BLaER1 treated with 17β-estradiol and CSF1 and Interleukin-3, amounts not matched to agents 10 nM and 100 nM (cell line): ENCODE measurements at regions not wholly inside any gene's neighbourhood (a gene's known extent, or its start where the extent isn't known, plus 50 kb on each side); places are given as distances from the start of the nearest gene placed in this dataset.

ENCODE experiments used
- H3K27ac ChIP-seq, 11 experiments: shearing (Covaris generic); formaldehyde crosslinking; 2 replicates each; pipeline ENCODE4 v1.8.1; 2022
- H3K27me3 ChIP-seq, 11 experiments: shearing (Covaris generic); formaldehyde crosslinking; 2 replicates each; pipeline ENCODE4 v1.8.1; 2022
- H3K36me3 ChIP-seq, 11 experiments: shearing (Covaris generic); formaldehyde crosslinking; 2 replicates each; pipeline ENCODE4 v1.8.1; 2022
- H3K4me1 ChIP-seq, 10 experiments: shearing (Covaris generic); formaldehyde crosslinking; 2 replicates each; pipeline ENCODE4 v1.8.1; 2022
- H3K4me2 ChIP-seq, 11 experiments: shearing (Covaris generic); formaldehyde crosslinking; 2 replicates each; pipeline ENCODE4 v1.8.1; 2022
- H3K4me3 ChIP-seq, 10 experiments: shearing (Covaris generic); formaldehyde crosslinking; 2 replicates each; pipeline ENCODE4 v1.8.1; 2022
- H3K9ac ChIP-seq, 11 experiments: shearing (Covaris generic); formaldehyde crosslinking; 2 replicates each; pipeline ENCODE4 v1.8.1; 2022
- H3K9me3 ChIP-seq, 11 experiments: shearing (Covaris generic); formaldehyde crosslinking; replicated peaks in 1 of 11; 2 replicates each; pipeline ENCODE4 v1.8.1; 2022
- H4K20me1 ChIP-seq, 11 experiments: shearing (Covaris generic); formaldehyde crosslinking; 2 replicates each; pipeline ENCODE4 v1.8.1; 2022
- Cebpa-rat ChIP-seq, 11 experiments: shearing (Covaris generic); IDR thresholded peaks; 2 replicates each; pipeline ENCODE4 v1.8.1; 2022

DNA sequence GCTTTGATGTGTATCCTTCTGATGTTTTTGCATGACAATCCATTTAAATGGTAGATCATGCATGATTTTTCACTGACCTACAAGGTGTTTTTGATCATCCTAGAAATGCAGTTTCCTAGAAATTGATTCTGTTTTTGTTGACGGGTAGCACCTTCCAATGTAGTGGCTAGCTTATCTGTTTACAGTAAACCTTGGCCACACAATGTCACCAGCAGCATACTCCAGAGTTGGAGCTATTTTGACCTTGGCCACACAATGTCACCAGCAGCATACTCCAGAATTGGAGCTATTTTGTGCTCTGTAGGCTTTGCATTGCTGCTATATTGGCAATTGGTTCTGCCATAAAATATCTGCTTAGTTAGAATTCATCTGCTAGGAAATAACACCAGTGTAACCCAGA lies 74.6 kb upstream of the NAA20 start:
- H3K27me3 ChIP-seq: no peaks in the 10 kb centered on the region
- no peak overlapping the region; a peak in 1 of 20 replicates for H3K4me3 ChIP-seq
- peak overlapping the region in 10 of 11 experiments; percentile 0 to 71 (median 56); a peak in 12 of 22 replicates for H3K9ac ChIP-seq
- H3K9me3 ChIP-seq: peaks cover 0 to 5% (median 0%) of the 10 kb centered on the region in 11 experiments; a peak in 1 of 22 replicates
- peak overlapping the region; percentile 38 to 86 (median 75); a peak in 21 of 22 replicates for H3K27ac ChIP-seq
- H4K20me1 ChIP-seq: peaks cover 0 to 89% (median 0%) of the 10 kb centered on the region in 11 experiments; a peak in 7 of 22 replicates
- no peak for TF ChIP-seq Cebpa-rat (IDR thresholded peaks at IDR 0.05)
- H3K4me1 ChIP-seq: peaks cover 78 to 100% (median 90%) of the 10 kb centered on the region in 10 experiments
- H3K36me3 ChIP-seq: peaks cover 0 to 87% (median 11%) of the 10 kb centered on the region in 11 experiments; a peak in 12 of 22 replicates
- H3K4me2 ChIP-seq: peak overlapping the region; percentile 48 to 95 (median 90)

- TF ChIP-seq Cebpa-rat (IDR thresholded peaks at IDR 0.05): no peak
- no peaks in the 10 kb centered on the region for H3K27me3 ChIP-seq
- peaks cover 0 to 89% (median 0%) of the 10 kb centered on the region in 11 experiments; a peak in 7 of 22 replicates for H4K20me1 ChIP-seq
- H3K36me3 ChIP-seq: peaks cover 0 to 92% (median 16%) of the 10 kb centered on the region in 11 experiments; a peak in 12 of 22 replicates
- no peak overlapping the region; a peak in 2 of 20 replicates for H3K4me3 ChIP-seq
- H3K9ac ChIP-seq: peak overlapping the region; percentile 0 to 71 (median 55); a peak in 17 of 22 replicates
- peaks cover 0 to 5% (median 0%) of the 10 kb centered on the region in 11 experiments; a peak in 1 of 22 replicates for H3K9me3 ChIP-seq
- peaks cover 74 to 100% (median 88%) of the 10 kb centered on the region in 10 experiments for H3K4me1 ChIP-seq
- H3K27ac ChIP-seq: peak overlapping the region; percentile 38 to 86 (median 75)
- H3K4me2 ChIP-seq: peak overlapping the region; percentile 48 to 95 (median 90)
Measured at GRCh38 chr20:19943061-19943521, 74.1 kb upstream of the NAA20 start.

DNA sequence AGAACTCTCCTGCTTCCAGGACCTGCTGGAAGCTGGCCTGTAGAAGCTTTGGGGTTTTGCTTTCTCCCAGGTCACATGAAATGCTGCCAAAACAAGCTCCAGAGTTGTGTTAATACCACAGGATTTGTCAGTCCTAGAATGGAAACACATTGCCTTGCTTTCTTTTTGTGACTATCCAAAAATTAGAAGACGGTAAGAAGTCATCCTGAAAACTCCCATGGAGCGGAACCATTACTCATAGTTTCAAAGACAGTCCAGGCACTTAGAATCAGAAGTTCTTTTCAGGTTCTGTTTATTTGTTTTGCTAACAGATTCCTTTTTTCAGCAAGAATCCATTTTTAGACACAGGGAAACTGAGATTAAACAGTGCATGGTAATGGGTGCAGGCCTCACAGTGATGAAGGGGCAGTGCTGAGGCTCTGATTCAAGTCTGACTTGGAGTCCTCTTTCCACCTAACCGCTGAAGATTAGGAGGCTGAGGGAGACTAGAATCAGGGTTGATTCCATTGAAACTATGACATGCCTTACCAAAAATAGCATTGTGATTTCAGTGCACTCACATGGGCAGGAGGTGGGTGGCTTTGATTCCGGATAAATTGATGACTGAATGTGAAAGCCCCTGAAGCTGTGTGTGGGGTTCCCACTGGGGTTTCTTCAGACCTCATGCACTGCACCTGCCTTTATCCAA lies 72.2 kb upstream of the NAA20 start:
- no peak overlapping the region; a peak in 1 of 20 replicates for H3K4me3 ChIP-seq
- H3K36me3 ChIP-seq: peaks cover 0 to 92% (median 21%) of the 10 kb centered on the region in 11 experiments; a peak in 12 of 22 replicates
- peaks cover 0 to 5% (median 0%) of the 10 kb centered on the region in 11 experiments; a peak in 1 of 22 replicates for H3K9me3 ChIP-seq
- H3K4me1 ChIP-seq: peaks cover 63 to 100% (median 69%) of the 10 kb centered on the region in 10 experiments
- H3K27me3 ChIP-seq: no peaks in the 10 kb centered on the region
- peaks cover 0 to 89% (median 0%) of the 10 kb centered on the region in 11 experiments; a peak in 7 of 22 replicates for H4K20me1 ChIP-seq
- H3K27ac ChIP-seq: peak overlapping the region in 8 of 11 experiments; percentile 13 to 86 (median 28); a peak in 12 of 22 replicates
- no peak for TF ChIP-seq Cebpa-rat (IDR thresholded peaks at IDR 0.05)
- H3K9ac ChIP-seq: peak overlapping the region in 5 of 11 experiments; percentile 7 to 35 (median 19); a peak in 1 of 22 replicates
- H3K4me2 ChIP-seq: peak overlapping the region; percentile 66 to 95 (median 90)

DNA sequence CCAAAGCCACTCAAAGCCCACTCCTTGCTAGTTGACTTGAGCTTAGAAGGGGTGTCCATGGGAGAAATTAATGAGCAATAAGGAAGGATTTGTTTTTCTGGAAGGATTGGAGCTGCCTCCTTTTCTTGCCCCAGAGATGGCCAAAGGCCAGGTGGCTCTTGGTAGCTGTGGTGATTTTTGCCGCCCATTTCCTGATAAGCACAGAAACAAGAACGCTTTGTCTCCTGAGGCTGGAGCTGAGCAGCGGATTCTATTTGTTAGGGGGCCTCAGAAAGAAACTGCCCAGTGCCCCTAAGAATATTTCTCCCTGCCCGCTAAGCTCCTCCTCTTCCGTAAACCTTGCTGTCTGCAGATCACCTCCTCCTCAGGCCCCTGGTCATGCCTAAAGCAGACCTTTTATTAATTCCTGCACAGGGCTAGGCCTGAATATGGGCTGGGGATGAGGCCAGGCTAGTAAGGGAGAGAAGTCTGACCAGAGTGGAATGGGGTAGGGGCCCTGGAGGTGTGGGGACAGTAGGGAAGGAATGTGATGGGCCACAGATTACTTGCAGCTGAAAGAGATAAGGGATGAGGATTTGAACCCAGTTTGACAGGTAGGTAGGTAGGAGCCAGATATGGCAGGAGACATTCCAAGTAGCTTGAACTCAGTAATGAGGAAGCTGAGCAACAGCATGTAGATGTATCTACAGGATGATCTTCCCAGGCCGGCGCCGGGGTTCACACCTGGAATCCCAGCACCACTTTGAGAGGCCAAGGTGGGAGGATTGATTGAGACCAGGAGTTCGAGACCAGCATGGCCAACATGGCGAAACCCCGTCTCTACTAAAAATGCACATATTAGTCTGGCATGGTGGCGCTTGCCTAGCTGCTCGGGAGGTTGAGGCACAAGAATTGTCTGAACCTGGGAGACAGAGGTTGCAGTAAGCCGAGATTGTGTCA lies 71.2 kb upstream of the NAA20 start:
- Histone ChIP-seq H3K9me3 (peaks cover 0 to under 1% (median 0%) of the 10 kb centered on the region in 11 experiments; a peak in 1 of 22 replicates), H3K36me3 (peaks cover 0 to 92% (median 11%) of the 10 kb centered on the region in 11 experiments; a peak in 12 of 22 replicates), H3K27ac (peak overlapping the region in 8 of 11 experiments; percentile 22 to 86 (median 43); a peak in 10 of 22 replicates), H3K27me3 (no peaks in the 10 kb centered on the region), H4K20me1 (peaks cover 0 to 89% (median 0%) of the 10 kb centered on the region in 11 experiments; a peak in 6 of 22 replicates), H3K4me3 (no peak overlapping the region), H3K4me2 (peak overlapping the region; percentile 66 to 95 (median 90)), H3K9ac (peak overlapping the region in 3 of 11 experiments; percentile 13 to 35 (median 29); a peak in 4 of 22 replicates), H3K4me1 (peaks cover 52 to 100% (median 60%) of the 10 kb centered on the region in 10 experiments)
- TF ChIP-seq Cebpa-rat (IDR thresholded peaks at IDR 0.05): no peak

- H3K27me3 ChIP-seq: no peaks in the 10 kb centered on the region
- H3K9me3 ChIP-seq: no peaks in the 10 kb centered on the region
- peak overlapping the region in 2 of 11 experiments; percentile 18 to 28; a peak in 2 of 22 replicates for H3K27ac ChIP-seq
- no peak for TF ChIP-seq Cebpa-rat (IDR thresholded peaks at IDR 0.05)
- peaks cover 0 to 94% (median 0%) of the 10 kb centered on the region in 11 experiments; a peak in 6 of 22 replicates for H4K20me1 ChIP-seq
- no peak overlapping the region for H3K9ac ChIP-seq
- H3K4me2 ChIP-seq: peak overlapping the region in 5 of 11 experiments; percentile 1 to 94 (median 55); a peak in 7 of 22 replicates
- peaks cover 52 to 100% (median 60%) of the 10 kb centered on the region in 10 experiments for H3K4me1 ChIP-seq
- H3K36me3 ChIP-seq: peaks cover 0 to 92% (median 11%) of the 10 kb centered on the region in 11 experiments; a peak in 12 of 22 replicates
- no peak overlapping the region for H3K4me3 ChIP-seq
Measured at GRCh38 chr20:19947611-19948264, 69.4 kb upstream of the NAA20 start.

- H3K36me3 ChIP-seq: peaks cover 0 to 100% (median 11%) of the 10 kb centered on the region in 11 experiments; a peak in 12 of 22 replicates
- H3K27me3 ChIP-seq: no peaks in the 10 kb centered on the region
- peak overlapping the region in 2 of 11 experiments; percentile 21 to 52; a peak in 4 of 22 replicates for H3K4me2 ChIP-seq
- no peaks in the 10 kb centered on the region for H3K9me3 ChIP-seq
- no peak overlapping the region for H3K4me3 ChIP-seq
- TF ChIP-seq Cebpa-rat (IDR thresholded peaks at IDR 0.05): no peak
- H4K20me1 ChIP-seq: peaks cover 0 to 100% (median 0%) of the 10 kb centered on the region in 11 experiments; a peak in 6 of 22 replicates
- no peak overlapping the region for H3K9ac ChIP-seq
- H3K27ac ChIP-seq: no peak overlapping the region
- peaks cover 53 to 100% (median 60%) of the 10 kb centered on the region in 10 experiments for H3K4me1 ChIP-seq
Measured at GRCh38 chr20:19949195-19949867, 67.8 kb upstream of the NAA20 start.

DNA sequence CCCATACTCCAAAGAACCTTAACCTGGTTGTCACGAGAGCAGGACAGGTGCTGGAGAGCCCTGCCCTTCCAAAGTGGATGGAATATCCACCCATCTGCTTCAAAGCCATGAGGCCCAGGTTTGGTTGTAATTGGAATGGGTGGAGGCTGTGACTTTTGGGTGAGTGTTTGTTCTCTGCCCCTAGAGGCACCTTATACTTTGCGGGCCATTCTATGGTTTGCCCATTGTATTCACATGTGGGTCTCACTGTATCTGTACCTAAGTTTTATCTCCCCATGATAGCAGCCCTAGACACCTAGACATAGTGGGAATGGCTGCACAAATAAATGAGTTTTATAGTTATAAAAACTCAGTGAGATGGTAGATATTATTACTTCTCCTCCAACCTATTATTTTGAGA lies 67.1 kb upstream of the NAA20 start:
- H3K4me1 ChIP-seq: peaks cover 51 to 94% (median 57%) of the 10 kb centered on the region in 10 experiments
- H3K4me3 ChIP-seq: no peak overlapping the region
- no peaks in the 10 kb centered on the region for H3K27me3 ChIP-seq
- no peak overlapping the region for H3K9ac ChIP-seq
- H3K9me3 ChIP-seq: peaks cover 0 to 5% (median 0%) of the 10 kb centered on the region in 11 experiments; a peak in 3 of 22 replicates
- TF ChIP-seq Cebpa-rat (IDR thresholded peaks at IDR 0.05): no peak
- H3K27ac ChIP-seq: no peak overlapping the region
- peaks cover 0 to 100% (median 11%) of the 10 kb centered on the region in 11 experiments; a peak in 12 of 22 replicates for H3K36me3 ChIP-seq
- H4K20me1 ChIP-seq: peaks cover 0 to 100% (median 0%) of the 10 kb centered on the region in 11 experiments; a peak in 6 of 22 replicates
- H3K4me2 ChIP-seq: peak overlapping the region in 2 of 11 experiments; percentile 21 to 52; a peak in 3 of 22 replicates
